Esophagus (tissue), 2 donors: ENCODE measurements at regions not wholly inside any gene's neighbourhood (a gene's known extent, or its start where the extent isn't known, plus 50 kb on each side); places are given as distances from the start of the nearest gene placed in this dataset.

Experiments
- H3K27ac ChIP-seq, 2 donors: one replicate each; pipeline ENCODE4 v1.5.1; 2013; ENCODE audit warnings: low read depth in 2 of 2, mild to moderate bottlenecking in 2 of 2, inconsistent platforms in 1 of 2, low read length in 1 of 2, moderate library complexity in 1 of 2
- H3K27me3 ChIP-seq, 2 donors: one replicate each; pipeline ENCODE4 v1.6.1; 2013; ENCODE audit warnings: low read length in 2 of 2, control low read depth in 1 of 2, mild to moderate bottlenecking in 1 of 2; ENCODE audit not compliant: insufficient read depth in 2 of 2, control insufficient read depth in 1 of 2
- H3K36me3 ChIP-seq, 2 donors: one replicate each; pipeline ENCODE4 v1.6.1; 2013; ENCODE audit warnings: low read length in 1 of 2; ENCODE audit not compliant: control insufficient read depth in 2 of 2, insufficient read depth in 2 of 2
- H3K4me1 ChIP-seq, 2 donors: one replicate each; pipeline ENCODE4 v1.6.1; 2013; ENCODE audit warnings: low read length in 1 of 2; ENCODE audit not compliant: control insufficient read depth in 2 of 2, insufficient read depth in 2 of 2
- H3K4me3 ChIP-seq, 2 donors: one replicate each; pipeline ENCODE4 v1.5.1; 2013; ENCODE audit warnings: low read length in 2 of 2, mild to moderate bottlenecking in 2 of 2, low read depth in 1 of 2, moderate library complexity in 1 of 2
- H3K9me3 ChIP-seq, 2 donors: one replicate each; pipeline ENCODE4 v1.6.1; 2013; ENCODE audit warnings: mild to moderate bottlenecking in 2 of 2, low read depth in 1 of 2, low read length in 1 of 2, moderate library complexity in 1 of 2; ENCODE audit not compliant: control insufficient read depth in 2 of 2, insufficient read depth in 1 of 2
- WGBS, 2 donors: extraction: QIAGEN DNeasy Blood & Tissue Kit; methylation state at CpG; one replicate each; pipeline ENCODE4 v1.1.7; 2013; 5-methylcytosine and 5-hydroxymethylcytosine counted together
- donor health status: healthy with polysubstance abuse.
- donor health status: Bipolar disorder and iron deficiency.

GRCh38 chr6:137692308-137692707 is 174.8 kb upstream of the TNFAIP3 start:
- H3K27me3 ChIP-seq: no peaks in the 10 kb centered on the region
- WGBS, 2 donors: 90 to 95% methylated on average over 3 of the region's 3 CpGs
- H3K4me1 ChIP-seq: peaks cover 0 to 2% of the 10 kb centered on the region in 2 donors
- H3K27ac ChIP-seq: no peak overlapping the region
- H3K4me3 ChIP-seq: no peak overlapping the region
- H3K36me3 ChIP-seq: no peaks in the 10 kb centered on the region
- no peaks in the 10 kb centered on the region for H3K9me3 ChIP-seq

GRCh38 chr6:137692806-137693205 is 174.3 kb upstream of the TNFAIP3 start:
- Histone ChIP-seq H3K36me3 (no peaks in the 10 kb centered on the region), H3K27me3 (no peaks in the 10 kb centered on the region), H3K4me1 (peaks cover 0 to 2% of the 10 kb centered on the region in 2 donors), H3K4me3 (no peak overlapping the region), H3K27ac (no peak overlapping the region), H3K9me3 (no peaks in the 10 kb centered on the region)

- WGBS, 2 donors: 54 to 58% methylated on average over 1 of the region's 1 CpG
- Histone ChIP-seq H3K4me3 (no peak overlapping the region), H3K9me3 (no peaks in the 10 kb centered on the region), H3K4me1 (peaks cover 0 to 2% of the 10 kb centered on the region in 2 donors), H3K27me3 (no peaks in the 10 kb centered on the region), H3K36me3 (no peaks in the 10 kb centered on the region), H3K27ac (no peak overlapping the region)
These were observed 173.3 kb upstream of the TNFAIP3 start for GRCh38 chr6:137693711-137694110.

GRCh38 chr6:137696765-137697164 is 170.3 kb upstream of the TNFAIP3 start:
- 93% methylated on average over 4 of the region's 4 CpGs for WGBS, 2 donors
- Histone ChIP-seq H3K27me3 (no peaks in the 10 kb centered on the region), H3K4me3 (no peak overlapping the region), H3K4me1 (peaks cover 0 to 2% of the 10 kb centered on the region in 2 donors), H3K27ac (no peak overlapping the region), H3K36me3 (no peaks in the 10 kb centered on the region), H3K9me3 (no peaks in the 10 kb centered on the region)

- no peaks in the 10 kb centered on the region for H3K9me3 ChIP-seq
- H3K27me3 ChIP-seq: no peaks in the 10 kb centered on the region
- peak overlapping the region in 1 of 2 donors; percentile 20 for H3K27ac ChIP-seq
- H3K4me3 ChIP-seq: no peak overlapping the region
- peaks cover 0 to 2% of the 10 kb centered on the region in 2 donors for H3K4me1 ChIP-seq
- WGBS, 2 donors: 34 to 36% methylated on average over 2 of the region's 2 CpGs
- H3K36me3 ChIP-seq: no peaks in the 10 kb centered on the region
These were observed 169.7 kb upstream of the TNFAIP3 start for GRCh38 chr6:137697267-137697938.

GRCh38 chr6:137698636-137699030 is 168.4 kb upstream of the TNFAIP3 start:
- WGBS, 2 donors: 55 to 60% methylated on average over 3 of the region's 3 CpGs
- Histone ChIP-seq H3K27me3 (no peaks in the 10 kb centered on the region), H3K27ac (no peak overlapping the region), H3K4me3 (no peak overlapping the region), H3K36me3 (no peaks in the 10 kb centered on the region), H3K4me1 (peaks cover 0 to 2% of the 10 kb centered on the region in 2 donors), H3K9me3 (no peaks in the 10 kb centered on the region)

- peaks cover 0 to 2% of the 10 kb centered on the region in 2 donors for H3K4me1 ChIP-seq
- H3K9me3 ChIP-seq: no peaks in the 10 kb centered on the region
- peak overlapping the region in 1 of 2 donors; percentile 10 for H3K27ac ChIP-seq
These were observed 167.9 kb upstream of the TNFAIP3 start for GRCh38 chr6:137699031-137699683.

GRCh38 chr6:137700161-137700560 is 166.9 kb upstream of the TNFAIP3 start:
- WGBS, 2 donors: 89 to 91% methylated on average over 1 of the region's 1 CpG
- Histone ChIP-seq H3K27me3 (no peaks in the 10 kb centered on the region), H3K27ac (no peak overlapping the region), H3K36me3 (no peaks in the 10 kb centered on the region), H3K9me3 (no peaks in the 10 kb centered on the region), H3K4me1 (peaks cover 0 to 2% of the 10 kb centered on the region in 2 donors), H3K4me3 (no peak overlapping the region)

More at GRCh38 chr6:137699031-137699683, 167.9 kb upstream of the TNFAIP3 start:
- H3K36me3 ChIP-seq: no peaks in the 10 kb centered on the region
- H3K27me3 ChIP-seq: no peaks in the 10 kb centered on the region
- H3K4me3 ChIP-seq: no peak overlapping the region
- 55% methylated on average over 5 of the region's 5 CpGs for WGBS, 2 donors

GRCh38 chr6:137700751-137701477 is 166.1 kb upstream of the TNFAIP3 start:
- no peaks in the 10 kb centered on the region for H3K27me3 ChIP-seq
- H3K9me3 ChIP-seq: no peaks in the 10 kb centered on the region
- no peak overlapping the region for H3K27ac ChIP-seq
- H3K4me1 ChIP-seq: peaks cover 0 to 2% of the 10 kb centered on the region in 2 donors
- no peak overlapping the region for H3K4me3 ChIP-seq
- WGBS, 2 donors: 54 to 55% methylated on average over 7 of the region's 7 CpGs
- no peaks in the 10 kb centered on the region for H3K36me3 ChIP-seq
